Neuronal stem cell (in vitro differentiated cells): ENCODE measurements at regions not wholly inside any gene's neighbourhood (a gene's known extent, or its start where the extent isn't known, plus 50 kb on each side); places are given as distances from the start of the nearest gene placed in this dataset.

Source experiments
- DNase-seq: peaks from one replicate; pipeline ENCODE4 v3.0.0-alpha.2; 2013; ENCODE audit warnings: low spot score
- H2AFZ ChIP-seq: one replicate; pipeline ENCODE4 v1.6.1; 2013; ENCODE audit warnings: mild to moderate bottlenecking, low read length, inconsistent platforms
- H2AK5ac ChIP-seq: 2 replicates; pipeline ENCODE4 v1.6.1; 2013; ENCODE audit warnings: low read depth, mild to moderate bottlenecking, inconsistent platforms, low read length, moderate library complexity, mixed read lengths
- H2BK120ac ChIP-seq: 2 replicates; pipeline ENCODE4 v1.6.1; 2013; ENCODE audit warnings: low read depth, mild to moderate bottlenecking, inconsistent platforms, low read length, moderate library complexity, mixed read lengths
- H2BK12ac ChIP-seq: one replicate; pipeline ENCODE4 v1.6.1; 2013; ENCODE audit warnings: low read length, inconsistent platforms
- H2BK15ac ChIP-seq: 2 replicates; pipeline ENCODE4 v1.6.1; 2013; ENCODE audit warnings: mild to moderate bottlenecking, low read length, inconsistent platforms, mixed read lengths
- H2BK5ac ChIP-seq: one replicate; pipeline ENCODE4 v1.6.1; 2013; ENCODE audit warnings: inconsistent platforms, mild to moderate bottlenecking, low read length, moderate library complexity
- H3K14ac ChIP-seq: one replicate; pipeline ENCODE4 v1.6.1; 2013; ENCODE audit warnings: low read length, inconsistent platforms
- H3K18ac ChIP-seq: 2 replicates; pipeline ENCODE4 v1.6.1; 2013; ENCODE audit warnings: low read length, inconsistent platforms
- H3K23ac ChIP-seq: 2 replicates; pipeline ENCODE4 v1.6.1; 2013; ENCODE audit warnings: low read depth, mild to moderate bottlenecking, mixed read lengths, low read length, inconsistent platforms; ENCODE audit not compliant: poor library complexity
- H3K27ac ChIP-seq: replicated peaks from 3 replicates; pipeline ENCODE4 v1.5.1; 2013; ENCODE audit warnings: low read length, inconsistent platforms
- H3K27me3 ChIP-seq, 3 experiments: 2 replicates each; pipeline ENCODE4 v1.6.1; 2013; ENCODE audit warnings: low read length in 3 of 3, mild to moderate bottlenecking in 2 of 3, inconsistent platforms in 1 of 3, low read depth in 1 of 3, mixed read lengths in 1 of 3, moderate library complexity in 1 of 3; ENCODE audit not compliant: control insufficient read depth in 3 of 3, insufficient read depth in 3 of 3
- H3K36me3 ChIP-seq, 2 donors: replicated peaks in 1 of 2; 2 replicates each; pipeline ENCODE4 v1.6.1; 2013; ENCODE audit warnings: low read length in 2 of 2; ENCODE audit not compliant: control insufficient read depth in 2 of 2, insufficient read depth in 2 of 2
- H3K4ac ChIP-seq: 2 replicates; pipeline ENCODE4 v1.6.1; 2013; ENCODE audit warnings: inconsistent platforms, mild to moderate bottlenecking, low read length, moderate library complexity
- H3K4me1 ChIP-seq, 2 donors: 1 replicate in 1 of 2; 2 replicates in 1 of 2; pipeline ENCODE4 v1.6.1; 2013; ENCODE audit warnings: low read length in 2 of 2, low read depth in 1 of 2; ENCODE audit not compliant: control insufficient read depth in 2 of 2, insufficient read depth in 1 of 2
- H3K4me2 ChIP-seq: one replicate; pipeline ENCODE4 v1.6.1; 2013; ENCODE audit warnings: mild to moderate bottlenecking, low read length, inconsistent platforms; ENCODE audit not compliant: insufficient read depth, poor library complexity, severe bottlenecking
- H3K4me3 ChIP-seq, 2 donors: 2 replicates each; pipeline ENCODE4 v1.5.1; 2013; ENCODE audit warnings: low read length in 2 of 2, mild to moderate bottlenecking in 2 of 2, inconsistent platforms in 1 of 2, moderate library complexity in 1 of 2
- H3K79me1 ChIP-seq: one replicate; pipeline ENCODE4 v1.6.1; 2013; ENCODE audit warnings: low read depth, mild to moderate bottlenecking, inconsistent platforms, low read length, moderate library complexity
- H3K9ac ChIP-seq: one replicate; pipeline ENCODE4 v1.6.1; 2013; ENCODE audit warnings: mild to moderate bottlenecking, low read depth, low read length, inconsistent platforms; ENCODE audit not compliant: poor library complexity
- H3K9me3 ChIP-seq, 2 donors: replicated peaks in 1 of 2; 2 replicates each; pipeline versions ENCODE3 to v1.6.1; 2013; ENCODE audit warnings: low read length in 2 of 2, mild to moderate bottlenecking in 2 of 2, inconsistent platforms in 1 of 2, low read depth in 1 of 2, mixed read lengths in 1 of 2, moderate library complexity in 1 of 2; ENCODE audit not compliant: control insufficient read depth in 2 of 2, insufficient read depth in 1 of 2
- H4K8ac ChIP-seq: one replicate; pipeline ENCODE4 v1.6.1; 2013; ENCODE audit warnings: low read depth, mild to moderate bottlenecking, inconsistent platforms, low read length, moderate library complexity
- H4K91ac ChIP-seq: one replicate; pipeline ENCODE4 v1.6.1; 2013; ENCODE audit warnings: low read length, low read depth, mild to moderate bottlenecking, inconsistent platforms; ENCODE audit not compliant: poor library complexity
- WGBS, 2 donors: extraction: QIAGEN DNeasy Blood & Tissue Kit; methylation state at CpG; one replicate each; pipeline ENCODE4 v1.1.7; 2013; ENCODE audit warnings: missing lambda C conversion rate in 2 of 2, mixed read lengths in 1 of 2; ENCODE audit not compliant: insufficient read length in 2 of 2, insufficient replicate concordance in 1 of 2; ENCODE audit errors: extremely low coverage in 2 of 2; 5-methylcytosine and 5-hydroxymethylcytosine counted together

DNA sequence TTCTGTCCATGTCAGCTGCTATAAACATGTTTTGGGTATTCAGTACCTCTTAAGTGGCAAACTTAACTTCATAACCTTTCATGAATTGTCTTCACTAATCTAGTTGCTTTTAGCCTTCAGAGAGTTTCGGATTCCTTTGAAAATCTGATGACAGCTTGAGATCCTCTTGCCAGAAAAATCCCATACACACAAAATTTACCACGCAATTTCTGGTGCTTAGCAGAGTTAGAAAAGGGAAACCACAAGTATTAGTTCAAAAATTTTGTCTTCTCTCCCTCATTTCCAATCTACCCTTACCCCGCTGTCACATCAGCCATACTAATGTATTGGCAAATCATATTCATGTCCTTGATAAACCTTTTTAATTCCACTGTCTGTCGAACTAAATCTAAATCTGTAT lies 72.7 kb upstream of the TMEM106B start:
- Histone ChIP-seq H3K14ac (no peak overlapping the region), H3K27ac (no peak overlapping the region), H4K91ac (no peak overlapping the region), H3K23ac (no peak overlapping the region), H3K9ac (no peak overlapping the region), H3K79me1 (no peaks in the 10 kb centered on the region), H2BK12ac (no peak overlapping the region), H4K8ac (no peak overlapping the region), H2AK5ac (no peak overlapping the region), H2BK120ac (no peak overlapping the region), H2AFZ (no peak overlapping the region), H3K4me2 (no peak overlapping the region), H3K27me3 (no peaks in the 10 kb centered on the region), H3K4me1 (no peaks in the 10 kb centered on the region), H3K4me3 (no peak overlapping the region), H2BK15ac (no peak overlapping the region), H2BK5ac (no peak overlapping the region), H3K4ac (no peak overlapping the region), H3K18ac (no peak overlapping the region), H3K36me3 (no peaks in the 10 kb centered on the region), H3K9me3 (no peaks in the 10 kb centered on the region)
- no peak for DNase-seq
- WGBS, 2 donors = no CpG with 5 or more reads among the region's 4 CpGs

GRCh38 chr7:12139416-12139815 lies 71.7 kb upstream of the TMEM106B start:
- Histone ChIP-seq H2BK120ac (no peak overlapping the region), H2AK5ac (no peak overlapping the region), H2BK12ac (no peak overlapping the region), H3K27me3 (no peaks in the 10 kb centered on the region), H3K23ac (no peak overlapping the region), H3K36me3 (no peaks in the 10 kb centered on the region), H3K4me2 (no peak overlapping the region), H2AFZ (no peak overlapping the region), H3K9ac (no peak overlapping the region), H3K14ac (no peak overlapping the region), H3K79me1 (no peaks in the 10 kb centered on the region), H3K4ac (no peak overlapping the region), H2BK5ac (no peak overlapping the region), H4K8ac (no peak overlapping the region), H3K9me3 (no peaks in the 10 kb centered on the region), H3K4me3 (no peak overlapping the region), H4K91ac (no peak overlapping the region), H3K18ac (no peak overlapping the region), H3K27ac (no peak overlapping the region), H3K4me1 (no peaks in the 10 kb centered on the region), H2BK15ac (no peak overlapping the region)
- no CpG with 5 or more reads among the region's 6 CpGs for WGBS, 2 donors
- DNase-seq = no peak

DNA sequence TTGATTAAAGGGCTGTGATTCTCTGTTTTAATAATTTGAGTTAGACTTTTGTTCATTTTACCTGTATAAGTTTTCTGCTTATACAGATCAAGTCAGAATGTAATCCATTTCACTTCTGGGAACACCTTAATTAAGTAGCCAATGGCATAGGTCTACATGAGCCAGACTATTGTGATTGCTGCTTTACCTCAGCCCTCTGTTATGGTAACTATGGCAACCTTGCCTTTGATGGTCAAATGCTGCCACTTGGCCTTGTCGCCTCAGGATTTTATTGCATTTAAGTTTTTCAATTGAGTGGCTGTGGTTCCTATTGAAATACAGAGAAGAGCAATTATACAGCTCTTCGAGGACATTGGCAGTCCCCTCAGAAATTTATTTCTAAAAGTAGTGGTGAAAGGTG lies 64.3 kb upstream of the TMEM106B start:
- H3K27me3 ChIP-seq = no peaks in the 10 kb centered on the region
- no peak overlapping the region for H2AK5ac ChIP-seq
- H2BK5ac ChIP-seq = no peak overlapping the region
- no CpG with 5 or more reads among the region's 2 CpGs for WGBS, 2 donors
- no peak overlapping the region for H3K4me2 ChIP-seq
- no peak overlapping the region for H3K4ac ChIP-seq
- H3K79me1 ChIP-seq = no peaks in the 10 kb centered on the region
- H4K8ac ChIP-seq = no peak overlapping the region
- H3K23ac ChIP-seq = no peak overlapping the region
- no peak overlapping the region for H3K9ac ChIP-seq
- no peak overlapping the region for H2BK12ac ChIP-seq
- no peak overlapping the region for H2BK120ac ChIP-seq
- H3K9me3 ChIP-seq = no peaks in the 10 kb centered on the region
- no peak overlapping the region for H2AFZ ChIP-seq
- H3K4me1 ChIP-seq = peaks cover 0 to 4% of the 10 kb centered on the region in 2 donors
- no peak overlapping the region for H2BK15ac ChIP-seq
- DNase-seq = no peak
- H3K4me3 ChIP-seq = no peak overlapping the region
- H3K14ac ChIP-seq = no peak overlapping the region
- H4K91ac ChIP-seq = no peak overlapping the region
- H3K18ac ChIP-seq = no peak overlapping the region
- no peak overlapping the region for H3K27ac ChIP-seq
- no peaks in the 10 kb centered on the region for H3K36me3 ChIP-seq

DNA sequence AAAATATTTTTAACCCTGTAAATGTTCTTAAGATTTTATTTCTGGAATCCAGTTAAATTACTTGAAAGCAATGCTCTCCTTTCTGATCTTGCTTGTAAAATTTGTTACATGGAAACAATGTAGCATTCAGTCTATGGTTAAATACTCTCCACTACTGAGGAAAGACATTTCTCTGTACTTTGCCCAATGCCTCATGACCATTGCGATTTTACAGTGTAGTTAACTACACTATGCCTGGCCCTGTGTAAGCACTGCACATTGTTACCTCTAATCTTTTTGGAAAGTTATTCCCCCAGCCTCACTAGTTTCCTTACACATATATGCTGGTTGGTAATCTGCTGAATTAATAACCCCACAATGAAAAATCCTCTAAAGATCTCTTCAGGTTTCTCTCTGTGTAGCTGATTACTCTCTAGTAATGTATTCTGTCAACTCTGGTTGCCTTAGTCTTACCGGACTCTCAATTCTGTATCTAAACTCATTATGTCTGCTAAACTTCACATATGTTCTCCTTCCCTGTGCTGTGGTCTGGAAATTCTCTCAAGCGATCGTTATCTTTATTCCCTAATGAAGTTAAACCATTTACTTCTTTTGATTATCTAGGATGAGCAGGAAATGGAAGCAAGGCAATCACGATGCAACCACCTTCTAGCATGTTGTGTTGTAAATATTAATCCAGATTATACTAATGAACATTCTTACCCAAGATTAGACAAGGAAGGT lies 58.7 kb upstream of the TMEM106B start:
- no CpG with 5 or more reads among the region's 5 CpGs for WGBS, 2 donors
- no peak overlapping the region for H3K4ac ChIP-seq

More for the DNA sequence above, 58.7 kb upstream of the TMEM106B start:
- Histone ChIP-seq H4K8ac (no peak overlapping the region), H2BK120ac (no peak overlapping the region), H3K36me3 (no peaks in the 10 kb centered on the region), H3K4me2 (no peak overlapping the region), H3K14ac (no peak overlapping the region), H3K4me3 (no peak overlapping the region), H3K23ac (no peak overlapping the region), H3K27ac (no peak overlapping the region), H2AK5ac (no peak overlapping the region), H2BK12ac (no peak overlapping the region), H3K9ac (no peak overlapping the region), H3K4me1 (no peaks in the 10 kb centered on the region), H2AFZ (peak overlapping the region; percentile 18), H3K9me3 (no peaks in the 10 kb centered on the region), H2BK5ac (no peak overlapping the region), H4K91ac (no peak overlapping the region), H3K18ac (no peak overlapping the region), H2BK15ac (no peak overlapping the region), H3K27me3 (no peaks in the 10 kb centered on the region), H3K79me1 (no peaks in the 10 kb centered on the region)
- DNase-seq = no peak
